Parathyroid adenoma (tissue), 2 donors: ENCODE measurements at regions not wholly inside any gene's neighbourhood (a gene's known extent, or its start where the extent isn't known, plus 50 kb on each side); places are given as distances from the start of the nearest gene placed in this dataset.

Source experiments
- H2AFZ ChIP-seq: fragments of 300-600 bp; sonication (generic); one replicate; pipeline ENCODE4 v1.7.0; 2017; ENCODE audit warnings: antibody characterized with exemption, mild to moderate bottlenecking
- H3K27ac ChIP-seq: fragments of 300-600 bp; sonication (generic); one replicate; pipeline ENCODE4 v1.7.0; 2017
- H3K27me3 ChIP-seq: fragments of 300-600 bp; sonication (generic); one replicate; pipeline ENCODE4 v1.7.0; 2017; ENCODE audit warnings: low read length; ENCODE audit not compliant: control insufficient read depth, insufficient read depth
- H3K36me3 ChIP-seq: fragments of 300-600 bp; sonication (generic); one replicate; pipeline ENCODE4 v1.7.0; 2017; ENCODE audit warnings: low read length; ENCODE audit not compliant: control insufficient read depth, insufficient read depth
- H3K4me1 ChIP-seq: fragments of 300-600 bp; sonication (generic); one replicate; pipeline ENCODE4 v1.7.0; 2017; ENCODE audit warnings: control low read depth
- H3K4me2 ChIP-seq: fragments of 300-600 bp; sonication (generic); one replicate; pipeline ENCODE4 v1.7.0; 2017; ENCODE audit warnings: low read length
- H3K4me3 ChIP-seq: fragments of 300-600 bp; sonication (generic); one replicate; pipeline ENCODE4 v1.7.0; 2017; ENCODE audit warnings: low read depth, low read length
- H3K79me2 ChIP-seq: fragments of 300-600 bp; sonication (generic); one replicate; pipeline ENCODE4 v1.7.0; 2017; ENCODE audit warnings: control low read depth
- H3K9ac ChIP-seq: fragments of 300-600 bp; sonication (generic); one replicate; pipeline ENCODE4 v1.7.0; 2017; ENCODE audit warnings: mild to moderate bottlenecking
- H3K9me3 ChIP-seq: fragments of 300-600 bp; sonication (generic); one replicate; pipeline ENCODE4 v1.7.0; 2017; ENCODE audit warnings: low read length; ENCODE audit not compliant: control insufficient read depth
- CTCF ChIP-seq: fragments of 300-600 bp; sonication (generic); IDR thresholded peaks from one replicate; pipeline ENCODE4 v1.7.0; 2017; ENCODE audit warnings: antibody characterized with exemption, mild to moderate bottlenecking
- donor health status: primary hyperparathyroidism.

GRCh38 chr18:77539860-77540259, 290.2 kb downstream of the GALR1 start:
- TF ChIP-seq CTCF, result no peak
- H3K4me1 ChIP-seq, result no peaks in the 10 kb centered on the region
- no peaks in the 10 kb centered on the region for H3K9me3 ChIP-seq
- H2AFZ ChIP-seq, result no peak overlapping the region
- no peaks in the 10 kb centered on the region for H3K36me3 ChIP-seq
- no peak overlapping the region for H3K4me3 ChIP-seq
- no peak overlapping the region for H3K4me2 ChIP-seq
- no peaks in the 10 kb centered on the region for H3K27me3 ChIP-seq
- no peaks in the 10 kb centered on the region for H3K79me2 ChIP-seq
- H3K27ac ChIP-seq, result no peak overlapping the region
- H3K9ac ChIP-seq, result no peak overlapping the region

- no peak overlapping the region for H3K27ac ChIP-seq
- H2AFZ ChIP-seq, result no peak overlapping the region
- no peaks in the 10 kb centered on the region for H3K9me3 ChIP-seq
- H3K9ac ChIP-seq, result no peak overlapping the region
- no peak overlapping the region for H3K4me2 ChIP-seq
- H3K36me3 ChIP-seq, result no peaks in the 10 kb centered on the region
- no peaks in the 10 kb centered on the region for H3K4me1 ChIP-seq
- H3K79me2 ChIP-seq, result no peaks in the 10 kb centered on the region
- H3K27me3 ChIP-seq, result no peaks in the 10 kb centered on the region
- no peak overlapping the region for H3K4me3 ChIP-seq
- no peak for TF ChIP-seq CTCF
Observed at GRCh38 chr18:77544792-77545191, 295.1 kb downstream of the GALR1 start.

DNA sequence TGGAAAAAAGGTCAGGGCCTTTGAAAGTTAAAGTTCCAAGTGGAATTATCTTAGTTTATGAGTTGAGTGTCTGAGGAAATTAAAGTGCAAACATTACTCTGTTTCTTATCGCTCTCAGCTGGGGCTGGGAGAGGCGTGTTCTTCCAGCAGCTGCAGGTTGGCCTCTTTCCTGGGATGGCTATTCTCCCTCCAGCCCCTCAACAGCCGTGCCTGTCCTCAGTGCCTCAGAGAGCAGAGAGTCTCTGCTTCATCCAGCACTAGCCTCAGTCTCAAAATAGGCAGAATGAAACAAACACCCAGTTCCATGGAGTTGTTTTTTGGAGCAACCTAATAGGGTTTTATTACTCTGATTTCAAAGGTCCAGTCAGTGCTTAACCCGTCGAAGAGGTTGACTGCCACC, 298.1 kb downstream of the GALR1 start:
- no peak overlapping the region for H3K27ac ChIP-seq
- no peak for TF ChIP-seq CTCF

DNA sequence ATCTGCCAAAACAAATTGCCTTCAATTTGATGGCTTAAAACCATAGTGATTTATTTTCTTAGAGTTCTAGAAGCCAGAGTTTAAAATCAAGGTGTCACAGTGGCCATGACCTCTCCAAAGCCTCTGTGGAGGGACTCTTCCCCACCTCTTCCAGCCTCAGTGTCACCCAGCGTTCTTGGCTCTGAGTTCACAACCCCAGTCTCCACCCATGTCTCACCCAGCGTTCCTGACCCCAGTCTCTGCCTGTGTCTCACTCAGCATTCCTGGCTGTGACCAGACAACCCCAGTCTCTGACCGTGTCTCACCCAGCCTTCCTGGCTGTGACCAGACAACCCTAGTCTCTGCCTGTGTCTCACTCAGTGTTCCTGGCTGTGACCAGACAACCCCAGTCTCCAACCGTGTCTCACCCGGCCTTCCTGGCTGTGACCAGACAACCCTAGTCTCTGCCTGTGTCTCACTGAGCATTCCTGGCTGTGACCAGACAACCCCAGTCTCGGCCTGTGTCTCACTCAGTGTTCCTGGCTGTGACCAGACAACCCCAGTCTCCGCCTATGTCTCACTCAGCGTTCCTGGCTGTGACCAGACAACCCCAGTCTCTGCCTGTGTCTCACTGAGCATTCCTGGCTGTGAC, 299.3 kb downstream of the GALR1 start:
- Histone ChIP-seq H3K4me2 (no peak overlapping the region), H3K27ac (no peak overlapping the region), H2AFZ (no peak overlapping the region), H3K9ac (no peak overlapping the region), H3K27me3 (no peaks in the 10 kb centered on the region), H3K4me3 (no peak overlapping the region), H3K9me3 (no peaks in the 10 kb centered on the region), H3K79me2 (no peaks in the 10 kb centered on the region), H3K36me3 (no peaks in the 10 kb centered on the region), H3K4me1 (no peaks in the 10 kb centered on the region)
- TF ChIP-seq CTCF, result no peak

More for the DNA sequence above, 298.1 kb downstream of the GALR1 start:
- no peaks in the 10 kb centered on the region for H3K27me3 ChIP-seq
- no peak overlapping the region for H3K4me2 ChIP-seq
- no peak overlapping the region for H3K9ac ChIP-seq
- H3K4me3 ChIP-seq, result no peak overlapping the region
- H2AFZ ChIP-seq, result no peak overlapping the region
- H3K4me1 ChIP-seq, result no peaks in the 10 kb centered on the region
- H3K36me3 ChIP-seq, result no peaks in the 10 kb centered on the region
- H3K79me2 ChIP-seq, result no peaks in the 10 kb centered on the region
- H3K9me3 ChIP-seq, result no peaks in the 10 kb centered on the region

- H2AFZ ChIP-seq, result no peak overlapping the region
- no peaks in the 10 kb centered on the region for H3K4me1 ChIP-seq
- no peak overlapping the region for H3K4me3 ChIP-seq
- no peak overlapping the region for H3K4me2 ChIP-seq
- no peaks in the 10 kb centered on the region for H3K36me3 ChIP-seq
- no peaks in the 10 kb centered on the region for H3K27me3 ChIP-seq
- H3K27ac ChIP-seq, result no peak overlapping the region
- no peak for TF ChIP-seq CTCF
- H3K79me2 ChIP-seq, result no peaks in the 10 kb centered on the region
- no peaks in the 10 kb centered on the region for H3K9me3 ChIP-seq
- H3K9ac ChIP-seq, result no peak overlapping the region
Observed at GRCh38 chr18:77550625-77551024, 301.0 kb downstream of the GALR1 start.
